ENCODE measurements at regions not wholly inside any gene's neighbourhood (a gene's known extent, or its start where the extent isn't known, plus 50 kb on each side); places are given as distances from the start of the nearest gene placed in this dataset.

GRCh38 chr4:35358001-35358584 is 886.2 kb downstream of the ARAP2 start:
- H3K9me3 Mint-ChIP-seq, result peaks cover 7% of the 10 kb centered on the region in 2 experiments; a peak in 3 of 5 replicates
- no CpG with 5 or more reads among the region's 3 CpGs for WGBS (ENCODE audit: extremely low coverage, insufficient read length, low lambda C conversion rate)
- H3K79me2 ChIP-seq (ENCODE audit: insufficient read depth, low read length), result no peaks in the 10 kb centered on the region
- no peak overlapping the region for H2BK12ac ChIP-seq (ENCODE audit: insufficient read length, low read depth, low read length)
- H3K27ac Mint-ChIP-seq, result peak overlapping the region in 1 of 3 experiments; percentile 71; a peak in 2 of 7 replicates
- no peaks in the 10 kb centered on the region for H3K23me2 ChIP-seq (ENCODE audit: insufficient read length, low read depth, low read length, poor library complexity, severe bottlenecking)
- no peak overlapping the region for H3K4me2 ChIP-seq (ENCODE audit: insufficient read depth, insufficient read length, low read length)
- no peaks in the 10 kb centered on the region for H3K27me3 ChIP-seq (ENCODE audit: insufficient read depth, low read length)
- peak overlapping the region; percentile 45 for H2AFZ ChIP-seq (ENCODE audit: low read length)
- H3K27me3 Mint-ChIP-seq (ENCODE audit: low read depth), result no peaks in the 10 kb centered on the region
- no peak overlapping the region for H2BK120ac ChIP-seq (ENCODE audit: low read depth, low read length, poor library complexity, severe bottlenecking)
- H4K91ac ChIP-seq (ENCODE audit: insufficient read length, low read depth, low read length), result no peak overlapping the region
- H3K14ac ChIP-seq (ENCODE audit: insufficient read depth, low read length), result no peak overlapping the region
- no peaks in the 10 kb centered on the region for H4K20me1 ChIP-seq (ENCODE audit: control insufficient read depth, insufficient read depth, insufficient read length)
- no peak overlapping the region for H3K56ac ChIP-seq (ENCODE audit: insufficient read length, low read depth, low read length)
- H3K4ac ChIP-seq (ENCODE audit: low read depth, low read length), result no peak overlapping the region
- H2BK20ac ChIP-seq (ENCODE audit: low read depth, low read length, poor library complexity, severe bottlenecking), result no peak overlapping the region
- H3K9me3 ChIP-seq (ENCODE audit: control insufficient read depth, low read depth, low read length), result no peaks in the 10 kb centered on the region
- no peaks in the 10 kb centered on the region for H3K4me1 ChIP-seq (ENCODE audit: insufficient read depth, low read length)
- H3K79me1 ChIP-seq (ENCODE audit: insufficient read depth, low read depth, low read length, poor library complexity, severe bottlenecking), result no peaks in the 10 kb centered on the region
- peaks cover 0 to 3% (median 0%) of the 10 kb centered on the region in 3 experiments; a peak in 3 of 7 replicates for H3K36me3 Mint-ChIP-seq (ENCODE audit: insufficient read depth in 1 of 3, low read depth in 3 of 3)
- H3K4me1 Mint-ChIP-seq, result peaks cover 13 to 16% of the 10 kb centered on the region in 2 experiments
- no peak overlapping the region for H2AK5ac ChIP-seq (ENCODE audit: insufficient read length, low read length)
- TF ChIP-seq CTCF (conservative IDR thresholded peaks at IDR 0.05), result no peak
- H2BK5ac ChIP-seq (ENCODE audit: insufficient read length, low read length), result no peak overlapping the region
- H4K5ac ChIP-seq (ENCODE audit: insufficient read length, low read depth, low read length), result no peak overlapping the region
- no peak overlapping the region for H3K18ac ChIP-seq (ENCODE audit: insufficient read length, low read depth, low read length)
- H2BK15ac ChIP-seq (ENCODE audit: low read depth, low read length), result no peak overlapping the region
- H3K9ac ChIP-seq (ENCODE audit: extremely low read depth, insufficient read length, low read length), result no peak overlapping the region
- H4K8ac ChIP-seq (replicated peaks; ENCODE audit: insufficient read length, low read depth, low read length), result no peak overlapping the region
- H3T11ph ChIP-seq (ENCODE audit: low read length), result no peak overlapping the region
- no peak overlapping the region for H3K4me3 Mint-ChIP-seq
- no peak for DNase-seq
- H3K23ac ChIP-seq (ENCODE audit: insufficient read length, low read depth, low read length), result no peak overlapping the region
- H3K27ac ChIP-seq (ENCODE audit: insufficient read length, low read depth, low read length), result no peak overlapping the region

Data from H9 (cell line).